ENCODE measurements at regions not wholly inside any gene's neighbourhood (a gene's known extent, or its start where the extent isn't known, plus 50 kb on each side); places are given as distances from the start of the nearest gene placed in this dataset.

DNA sequence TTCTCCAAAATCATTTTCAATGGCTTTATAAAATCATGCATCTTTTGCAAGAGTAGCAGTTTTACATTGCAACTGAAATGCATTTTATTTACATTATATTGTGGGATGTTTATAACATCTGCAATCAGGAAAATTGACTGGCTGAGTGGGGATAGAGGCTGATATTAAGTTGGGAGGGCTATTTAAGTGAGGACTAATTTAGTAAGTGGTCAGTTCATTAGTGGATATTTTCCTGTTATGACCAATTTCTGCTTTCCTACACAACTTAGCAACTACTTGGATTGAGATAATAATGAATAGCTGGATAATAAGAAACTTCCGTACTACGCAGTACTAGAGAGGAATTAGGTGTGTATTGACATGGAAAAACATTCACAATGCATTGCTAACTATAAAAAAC, 92.9 kb upstream of the SSBP2 start:
- no peak for DNase-seq (ENCODE audit: extremely low spot score)
- POLR2A ChIA-PET: no interaction called here
- no peak for TF ChIP-seq SUZ12 (IDR thresholded peaks at IDR 0.05)
- no peak for TF ChIP-seq BHLHE40 (IDR thresholded peaks at IDR 0.05; ENCODE audit: borderline replicate concordance)
- TF ChIP-seq L3MBTL2 (conservative IDR thresholded peaks at IDR 0.05): no peak
- no peak for TF ChIP-seq CTBP1 (IDR thresholded peaks at IDR 0.05; ENCODE audit: borderline replicate concordance)
- TF ChIP-seq LEF1 (IDR thresholded peaks at IDR 0.05; ENCODE audit: borderline replicate concordance): no peak
- TF ChIP-seq SP1 (IDR thresholded peaks at IDR 0.05): no peak
- no peak for TF ChIP-seq HDGF (IDR thresholded peaks at IDR 0.05; ENCODE audit: borderline replicate concordance)
- no peak for TF ChIP-seq ZNF384 (IDR thresholded peaks at IDR 0.05)
- TF ChIP-seq PKNOX1 (IDR thresholded peaks at IDR 0.05): no peak
- CTCF ChIA-PET: interaction anchor here (1.1 to 1.2 kb wide), 2 partner anchors 13 to 91 kb away, joined by 3 to 4 read pairs; no protein-coding TSS in a partner anchor

DNA sequence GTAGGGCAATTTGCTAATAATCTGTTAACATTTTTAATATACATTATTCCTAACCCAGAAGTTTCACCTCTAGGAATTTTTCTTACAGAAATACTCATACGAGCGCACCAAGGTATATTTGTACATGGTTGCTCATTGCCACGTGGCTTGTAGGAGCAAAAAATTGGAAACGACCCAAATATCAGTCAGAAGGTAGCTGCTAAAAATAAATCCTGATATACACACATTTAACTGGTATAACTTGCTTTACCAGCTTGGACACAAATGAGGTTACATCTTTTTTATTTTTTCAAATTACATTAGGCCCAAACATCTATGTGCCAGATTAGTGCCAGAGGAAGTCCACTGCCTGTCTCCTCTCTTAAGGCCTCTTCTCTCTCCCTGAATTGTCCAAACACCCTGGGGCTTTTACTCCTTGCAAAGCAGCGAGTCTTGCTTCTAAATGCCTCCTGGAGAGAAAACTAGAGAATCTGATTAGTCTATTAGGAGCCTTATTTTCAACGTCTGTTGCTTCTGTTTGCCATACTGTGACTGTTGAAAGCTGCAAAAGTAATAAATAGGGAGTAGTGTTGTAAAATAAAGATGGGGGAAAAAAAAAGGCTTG, 92.0 kb upstream of the SSBP2 start:
- CTCF ChIA-PET: interaction anchor here (1.1 kb wide), 1 partner anchor 90 kb away, joined by 3 read pairs; no protein-coding TSS in a partner anchor
- POLR2A ChIA-PET: no interaction called here
- no peak for DNase-seq (ENCODE audit: extremely low spot score)
- TF ChIP-seq SUZ12 (IDR thresholded peaks at IDR 0.05): no peak
- no peak for TF ChIP-seq SP1 (IDR thresholded peaks at IDR 0.05)
- no peak for TF ChIP-seq FOXA1 (IDR thresholded peaks at IDR 0.05)
- TF ChIP-seq CTBP1 (IDR thresholded peaks at IDR 0.05; ENCODE audit: borderline replicate concordance): no peak
- TF ChIP-seq HDGF (IDR thresholded peaks at IDR 0.05; ENCODE audit: borderline replicate concordance): no peak
- TF ChIP-seq L3MBTL2 (conservative IDR thresholded peaks at IDR 0.05): no peak
- TF ChIP-seq NFRKB (IDR thresholded peaks at IDR 0.05): no peak
- TF ChIP-seq ELF4 (IDR thresholded peaks at IDR 0.05): no peak
- TF ChIP-seq PKNOX1 (IDR thresholded peaks at IDR 0.05): no peak
- TF ChIP-seq ARNT (IDR thresholded peaks at IDR 0.05): no peak
- no peak for TF ChIP-seq LEF1 (IDR thresholded peaks at IDR 0.05; ENCODE audit: borderline replicate concordance)
- TF ChIP-seq ZNF384 (IDR thresholded peaks at IDR 0.05): no peak
- TF ChIP-seq FOXK2 (IDR thresholded peaks at IDR 0.05): no peak
- no peak for TF ChIP-seq FOXM1 (IDR thresholded peaks at IDR 0.05; ENCODE audit: borderline replicate concordance)
- TF ChIP-seq BHLHE40 (IDR thresholded peaks at IDR 0.05; ENCODE audit: borderline replicate concordance): no peak

- CTCF ChIA-PET: interaction anchor here (0.6 to 3.2 kb wide), 9 partner anchors 10 to 327 kb away, joined by 3 to 16 read pairs (median 4); no protein-coding TSS in a partner anchor
- DNase-seq (ENCODE audit: extremely low spot score): no peak
- no peak for TF ChIP-seq SUZ12 (IDR thresholded peaks at IDR 0.05)
- no peak for TF ChIP-seq NFRKB (IDR thresholded peaks at IDR 0.05)
- no peak for TF ChIP-seq L3MBTL2 (conservative IDR thresholded peaks at IDR 0.05)
- no peak for TF ChIP-seq ARNT (IDR thresholded peaks at IDR 0.05)
- no peak for TF ChIP-seq FOXM1 (IDR thresholded peaks at IDR 0.05; ENCODE audit: borderline replicate concordance)
- no peak for TF ChIP-seq PKNOX1 (IDR thresholded peaks at IDR 0.05)
- no peak for TF ChIP-seq SP1 (IDR thresholded peaks at IDR 0.05)
- TF ChIP-seq LEF1 (IDR thresholded peaks at IDR 0.05; ENCODE audit: borderline replicate concordance): no peak
- no peak for TF ChIP-seq BHLHE40 (IDR thresholded peaks at IDR 0.05; ENCODE audit: borderline replicate concordance)
- TF ChIP-seq FOXK2 (IDR thresholded peaks at IDR 0.05): no peak
- no peak for TF ChIP-seq HDGF (IDR thresholded peaks at IDR 0.05; ENCODE audit: borderline replicate concordance)
- POLR2A ChIA-PET: interaction anchor here (0.9 to 2.6 kb wide), 2 partner anchors 12 to 88 kb away, joined by 6 to 14 read pairs; partner anchors contain the start of gene SSBP2
Observed at GRCh38 chr5:81839034-81839433, 88.1 kb upstream of the SSBP2 start.

GRCh38 chr5:81838307-81838906, 87.5 kb upstream of the SSBP2 start:
- POLR2A ChIA-PET: interaction anchor here (0.9 to 2.6 kb wide), 2 partner anchors 12 to 88 kb away, joined by 6 to 14 read pairs; partner anchors contain the start of gene SSBP2
- peak; percentile 53 for DNase-seq (ENCODE audit: extremely low spot score)
- CTCF ChIA-PET: interaction anchor here (0.9 to 3.2 kb wide), 9 partner anchors 8 to 301 kb away, joined by 3 to 16 read pairs (median 4); no protein-coding TSS in a partner anchor
- TF ChIP-seq FOXK2 (IDR thresholded peaks at IDR 0.05): no peak
- no peak for TF ChIP-seq BHLHE40 (IDR thresholded peaks at IDR 0.05; ENCODE audit: borderline replicate concordance)
- TF ChIP-seq SP1 (IDR thresholded peaks at IDR 0.05): no peak
- no peak for TF ChIP-seq CTBP1 (IDR thresholded peaks at IDR 0.05; ENCODE audit: borderline replicate concordance)

DNA sequence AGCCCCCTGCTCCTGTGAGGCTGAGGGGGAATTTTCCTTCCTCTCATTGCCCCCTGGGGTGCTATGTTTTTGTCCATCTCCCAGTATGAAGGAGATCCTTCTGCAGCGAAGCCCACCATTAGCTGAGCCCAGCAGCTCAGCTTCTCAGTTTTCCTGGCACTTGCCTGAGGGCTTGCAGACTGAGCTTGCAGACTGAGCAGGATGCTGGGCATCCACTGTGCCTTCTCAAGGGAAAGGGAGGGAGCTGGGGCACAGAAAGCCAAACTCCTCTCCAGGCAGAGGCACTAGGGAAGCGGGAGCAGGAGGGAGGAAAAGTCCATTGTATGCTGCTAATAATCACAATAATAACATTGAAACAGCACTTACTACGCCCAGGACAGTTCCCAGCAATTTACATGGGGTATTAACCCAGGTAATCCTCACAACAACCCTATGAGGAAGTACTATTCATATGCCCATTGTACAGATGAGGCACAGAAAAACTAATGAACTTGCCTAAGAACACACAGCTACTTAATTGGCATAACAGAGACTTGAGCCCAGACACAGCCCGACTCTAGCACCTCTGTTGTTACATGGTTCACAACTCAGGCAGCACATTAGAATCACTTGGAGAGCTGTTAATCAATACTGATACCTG, 86.9 kb upstream of the SSBP2 start:
- no peak for DNase-seq (ENCODE audit: extremely low spot score)

More for the DNA sequence above, 86.9 kb upstream of the SSBP2 start:
- TF ChIP-seq FOXK2 (IDR thresholded peaks at IDR 0.05) (no peak), L3MBTL2 (conservative IDR thresholded peaks at IDR 0.05) (no peak), PKNOX1 (IDR thresholded peaks at IDR 0.05) (no peak), BHLHE40 (IDR thresholded peaks at IDR 0.05; ENCODE audit: borderline replicate concordance) (no peak), SP1 (IDR thresholded peaks at IDR 0.05) (no peak), ELF4 (IDR thresholded peaks at IDR 0.05) (no peak), NFRKB (IDR thresholded peaks at IDR 0.05) (no peak), SUZ12 (IDR thresholded peaks at IDR 0.05) (no peak), FOXA1 (IDR thresholded peaks at IDR 0.05) (no peak)
- POLR2A ChIA-PET: interaction anchor here (0.9 to 2.6 kb wide), 2 partner anchors 13 to 87 kb away, joined by 6 to 14 read pairs; partner anchors contain the start of gene SSBP2
- CTCF ChIA-PET: interaction anchor here (0.9 to 3.2 kb wide), 8 partner anchors 9 to 300 kb away, joined by 3 to 16 read pairs (median 4); no protein-coding TSS in a partner anchor
